SK-N-SH treated with all-trans-retinoic acid at 6 μM for 48 hours (cell line): ENCODE measurements at regions not wholly inside any gene's neighbourhood (a gene's known extent, or its start where the extent isn't known, plus 50 kb on each side); places are given as distances from the start of the nearest gene placed in this dataset.

Experiments
- ATAC-seq: fragments of 200-7000 bp; cut with Tn5 transposase; 3 replicates; pipeline ENCODE4 v1.9.1; 2020; ENCODE audit warnings: mild to moderate bottlenecking, moderate library complexity
- ARNTL ChIP-seq: fragments of 450-650 bp; formaldehyde crosslinking; IDR thresholded peaks from 2 replicates; pipeline ENCODE4 v1.5.0; 2020; ENCODE audit warnings: low read depth, mild to moderate bottlenecking, moderate library complexity, borderline replicate concordance
- BACH2 ChIP-seq: fragments of 250-450 bp; sonication (Bioruptor Pico); IDR thresholded peaks from 2 replicates; pipeline ENCODE4 v1.9.0; 2021; ENCODE audit warnings: mild to moderate bottlenecking, borderline replicate concordance
- CREB5 ChIP-seq: fragments of 250-450 bp; sonication (Bioruptor Pico); IDR thresholded peaks from 2 replicates; pipeline ENCODE4 v1.5.1; 2020; ENCODE audit warnings: low read depth, mild to moderate bottlenecking, moderate library complexity
- CSDC2 ChIP-seq: fragments of 250-450 bp; sonication (Bioruptor Pico); IDR thresholded peaks from 2 replicates; pipeline ENCODE4 v1.5.0; 2020; ENCODE audit warnings: mild to moderate bottlenecking, moderate library complexity
- CSRNP3 ChIP-seq: fragments of 250-450 bp; sonication (Bioruptor Pico); IDR thresholded peaks from 2 replicates; pipeline ENCODE4 v1.5.1; 2021; ENCODE audit warnings: mild to moderate bottlenecking, moderate library complexity
- ESRRG ChIP-seq: fragments of 250-450 bp; sonication (Bioruptor Pico); IDR thresholded peaks from 2 replicates; pipeline ENCODE4 v1.6.1; 2021; ENCODE audit warnings: mild to moderate bottlenecking
- GLIS3 ChIP-seq: fragments of 250-450 bp; sonication (Bioruptor Pico); IDR thresholded peaks from 2 replicates; pipeline ENCODE4 v1.5.0; 2020; ENCODE audit warnings: mild to moderate bottlenecking, moderate library complexity
- ISL1 ChIP-seq: fragments of 250-450 bp; sonication (Bioruptor Pico); IDR thresholded peaks from 2 replicates; pipeline ENCODE4 v2.1.2; 2022; ENCODE audit warnings: mild to moderate bottlenecking, moderate library complexity
- OSR1 ChIP-seq: fragments of 250-450 bp; sonication (Bioruptor Pico); IDR thresholded peaks from 2 replicates; pipeline ENCODE4 v1.8.0; 2022; ENCODE audit warnings: moderate library complexity, mild to moderate bottlenecking, inconsistent platforms
- PPARA ChIP-seq: fragments of 250-450 bp; sonication (Bioruptor Pico); IDR thresholded peaks from 2 replicates; pipeline ENCODE4 v1.5.0; 2020; ENCODE audit warnings: mild to moderate bottlenecking, borderline replicate concordance
- SNAI2 ChIP-seq: fragments of 250-450 bp; sonication (Bioruptor Pico); IDR thresholded peaks from 2 replicates; pipeline ENCODE4 v1.5.0; 2020; ENCODE audit warnings: mild to moderate bottlenecking, moderate library complexity
- TCF4 ChIP-seq: fragments of 250-450 bp; sonication (Bioruptor Pico); IDR thresholded peaks from 2 replicates; pipeline ENCODE4 v1.8.0; 2021; ENCODE audit warnings: mild to moderate bottlenecking, moderate library complexity, borderline replicate concordance
- TOX ChIP-seq: fragments of 250-450 bp; sonication (Bioruptor Pico); IDR thresholded peaks from 2 replicates; pipeline ENCODE4 v1.8.0; 2021; ENCODE audit warnings: mild to moderate bottlenecking, moderate library complexity, borderline replicate concordance
- TSHZ2 ChIP-seq: fragments of 250-450 bp; sonication (Bioruptor Pico); IDR thresholded peaks from 2 replicates; pipeline ENCODE4 v1.5.0; 2020; ENCODE audit warnings: mild to moderate bottlenecking, moderate library complexity
- ZC3H10 ChIP-seq: fragments of 250-450 bp; sonication (Bioruptor Pico); IDR thresholded peaks from 2 replicates; pipeline ENCODE4 v1.5.1; 2021; ENCODE audit warnings: mild to moderate bottlenecking, moderate library complexity
- ZFP30 ChIP-seq: fragments of 450-650 bp; formaldehyde crosslinking; IDR thresholded peaks from 2 replicates; pipeline ENCODE4 v1.5.0; 2022; ENCODE audit warnings: mild to moderate bottlenecking, moderate library complexity
- ZNF565 ChIP-seq: fragments of 450-650 bp; formaldehyde crosslinking; conservative IDR thresholded peaks from 2 replicates; pipeline ENCODE4 v1.5.0; 2020; ENCODE audit warnings: low read depth, mild to moderate bottlenecking, moderate library complexity
- ZNF70 ChIP-seq: fragments of 450-650 bp; formaldehyde crosslinking; IDR thresholded peaks from 2 replicates; pipeline ENCODE4 v1.5.0; 2020; ENCODE audit warnings: mild to moderate bottlenecking, moderate library complexity
- ZNF8 ChIP-seq: fragments of 450-650 bp; formaldehyde crosslinking; IDR thresholded peaks from 2 replicates; pipeline ENCODE4 v1.5.0; 2020; ENCODE audit warnings: mild to moderate bottlenecking, moderate library complexity
- TF ChIP-seq, protein P1 (sequence below): fragments of 250-450 bp; sonication (Bioruptor Pico); IDR thresholded peaks from 2 replicates; pipeline ENCODE4 v1.8.0; 2020; ENCODE audit warnings: mild to moderate bottlenecking, moderate library complexity, borderline replicate concordance

GRCh38 chr2:129337076-129337475 lies 642.4 kb upstream of the RAB6C start (continued):
- TF ChIP-seq TCF4 (CRISPR knock-in tag): no peak
- no peak for TF ChIP-seq ARNTL (CRISPR knock-in tag)
- no peak for TF ChIP-seq CSDC2 (CRISPR knock-in tag)

- no peak for TF ChIP-seq ZC3H10 (CRISPR knock-in tag)
- ATAC-seq: no peak
These were observed 633.9 kb upstream of the RAB6C start for GRCh38 chr2:129345540-129345939.

DNA sequence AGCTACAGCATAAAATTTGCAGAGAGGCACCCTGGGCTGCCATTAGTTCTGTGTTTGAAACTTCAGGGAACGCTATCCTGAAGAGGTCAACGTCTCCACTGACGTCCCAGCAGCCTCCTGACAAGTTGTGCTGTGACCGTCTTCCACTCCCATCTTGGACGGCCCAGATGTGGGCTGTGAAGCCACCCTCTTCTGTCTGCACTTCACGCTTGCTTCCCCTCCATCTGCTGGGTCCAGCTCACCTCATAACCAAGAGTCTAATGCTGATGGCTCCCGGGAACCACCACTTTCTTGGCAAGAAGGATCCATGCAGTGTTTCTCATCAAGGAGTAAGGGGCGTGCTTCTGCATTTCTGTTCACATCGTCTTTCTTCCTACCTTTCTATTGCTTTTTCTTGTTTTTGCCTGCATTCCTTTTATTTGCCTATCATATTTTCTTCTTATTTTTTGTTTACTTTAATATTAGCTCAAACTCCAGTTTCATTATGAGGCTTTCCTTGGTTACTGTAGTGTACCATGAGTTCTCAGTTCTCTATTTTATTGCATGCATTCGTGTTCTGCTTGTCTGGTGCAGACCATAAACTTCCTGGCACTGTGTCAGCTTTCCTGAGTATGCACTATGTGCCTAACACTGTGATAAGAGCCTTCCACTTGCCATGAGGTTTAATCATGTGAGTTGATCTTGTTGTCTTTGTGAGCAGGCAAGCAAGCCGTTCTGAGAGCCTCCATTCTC lies 631.8 kb upstream of the RAB6C start:
- no peak for ATAC-seq
- no peak for TF ChIP-seq ZC3H10 (CRISPR knock-in tag)
- no peak for TF ChIP-seq TCF4 (CRISPR knock-in tag)
- no peak for TF ChIP-seq ZNF8 (CRISPR knock-in tag)
- no peak for TF ChIP-seq SNAI2 (CRISPR knock-in tag)
- TF ChIP-seq TOX (CRISPR knock-in tag): no peak
- TF ChIP-seq ZFP30 (CRISPR knock-in tag): no peak
- no peak for TF ChIP-seq ZNF70 (CRISPR knock-in tag)
- TF ChIP-seq BACH2: no peak
- no peak for TF ChIP-seq ZNF565 (CRISPR knock-in tag)
- no peak for TF ChIP-seq OSR1 (CRISPR knock-in tag)
- no peak for TF ChIP-seq PPARA (CRISPR knock-in tag)
- TF ChIP-seq ISL1 (CRISPR knock-in tag): no peak
- TF ChIP-seq, protein P1, sequence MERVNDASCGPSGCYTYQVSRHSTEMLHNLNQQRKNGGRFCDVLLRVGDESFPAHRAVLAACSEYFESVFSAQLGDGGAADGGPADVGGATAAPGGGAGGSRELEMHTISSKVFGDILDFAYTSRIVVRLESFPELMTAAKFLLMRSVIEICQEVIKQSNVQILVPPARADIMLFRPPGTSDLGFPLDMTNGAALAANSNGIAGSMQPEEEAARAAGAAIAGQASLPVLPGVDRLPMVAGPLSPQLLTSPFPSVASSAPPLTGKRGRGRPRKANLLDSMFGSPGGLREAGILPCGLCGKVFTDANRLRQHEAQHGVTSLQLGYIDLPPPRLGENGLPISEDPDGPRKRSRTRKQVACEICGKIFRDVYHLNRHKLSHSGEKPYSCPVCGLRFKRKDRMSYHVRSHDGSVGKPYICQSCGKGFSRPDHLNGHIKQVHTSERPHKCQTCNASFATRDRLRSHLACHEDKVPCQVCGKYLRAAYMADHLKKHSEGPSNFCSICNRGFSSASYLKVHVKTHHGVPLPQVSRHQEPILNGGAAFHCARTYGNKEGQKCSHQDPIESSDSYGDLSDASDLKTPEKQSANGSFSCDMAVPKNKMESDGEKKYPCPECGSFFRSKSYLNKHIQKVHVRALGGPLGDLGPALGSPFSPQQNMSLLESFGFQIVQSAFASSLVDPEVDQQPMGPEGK (CRISPR knock-in tag): no peak
- no peak for TF ChIP-seq TSHZ2
- no peak for TF ChIP-seq ESRRG (CRISPR knock-in tag)
- TF ChIP-seq CSRNP3 (CRISPR knock-in tag): no peak
- TF ChIP-seq GLIS3 (CRISPR knock-in tag): no peak
- TF ChIP-seq CSDC2 (CRISPR knock-in tag): no peak
- TF ChIP-seq ARNTL (CRISPR knock-in tag): no peak

- ATAC-seq: no peak
- TF ChIP-seq TSHZ2 (no peak), CSRNP3 (CRISPR knock-in tag) (no peak), ZFP30 (CRISPR knock-in tag) (no peak), TOX (CRISPR knock-in tag) (no peak), ZNF70 (CRISPR knock-in tag) (no peak), TCF4 (CRISPR knock-in tag) (no peak), BACH2 (no peak), ZNF565 (CRISPR knock-in tag) (no peak), ESRRG (CRISPR knock-in tag) (no peak), ISL1 (CRISPR knock-in tag) (no peak), CREB5 (no peak), SNAI2 (CRISPR knock-in tag) (no peak), ZC3H10 (CRISPR knock-in tag) (no peak), GLIS3 (CRISPR knock-in tag) (no peak)
- TF ChIP-seq, protein P1 (CRISPR knock-in tag): no peak
These were observed 624.8 kb upstream of the RAB6C start for GRCh38 chr2:129354631-129355030.
